Caco-2 (cell line): ENCODE measurements at regions not wholly inside any gene's neighbourhood (a gene's known extent, or its start where the extent isn't known, plus 50 kb on each side); places are given as distances from the start of the nearest gene placed in this dataset.

Experiments
- BruUV-seq: library from RNA; stranded (reverse); fragments of 400-500 nt; replicated peaks from 2 replicates; lab custom pipeline; 2021; lab: Mats Ljungman, UMichigan
- CTCF ChIA-PET: fragments of 300-600 bp; sonication (Branson Sonifier 250); formaldehyde crosslinking; loops from one replicate; lab custom pipeline; 2022; ENCODE audit warnings: antibody characterized with exemption; lab: Charles Lee
- POLR2A ChIA-PET: fragments of 300-600 bp; sonication (Branson Sonifier 250); formaldehyde crosslinking; loops from one replicate; lab custom pipeline; 2022; ENCODE audit warnings: antibody characterized with exemption; lab: Charles Lee
- DNase-seq, 2 experiments: peaks; one replicate each; pipeline versions ENCODE4 v3.0.0 to v3.0.0-alpha.2; 2020 to 2022
- H3K27me3 ChIP-seq: replicated peaks from 2 replicates; pipeline ENCODE4 v1.6.0; 2011; ENCODE audit warnings: low read length; ENCODE audit not compliant: control insufficient read depth, insufficient read depth
- H3K36me3 ChIP-seq: 2 replicates; pipeline ENCODE4 v1.5.1; 2011; ENCODE audit warnings: low read length; ENCODE audit not compliant: control insufficient read depth, insufficient read depth
- H3K4me1 ChIP-seq: fragments of 250-450 bp; sonication (Bioruptor Pico); 2 replicates; pipeline ENCODE4 v1.5.1; 2020; ENCODE audit warnings: mild to moderate bottlenecking
- H3K4me3 ChIP-seq: 2 replicates; pipeline ENCODE4 v1.5.1; 2011; ENCODE audit warnings: low read depth, mild to moderate bottlenecking, control low read depth, low read length
- H3K9me3 ChIP-seq: fragments of 250-450 bp; sonication (Bioruptor Pico); 2 replicates; pipeline ENCODE4 v1.5.1; 2020; ENCODE audit warnings: mild to moderate bottlenecking, moderate library complexity
- H3K27ac Mint-ChIP-seq: one replicate; pipeline ENCODE4 v1.8.0; 2022; ENCODE audit warnings: mixed read lengths; ENCODE audit not compliant: unreplicated experiment
- H3K27me3 Mint-ChIP-seq: one replicate; pipeline ENCODE4 v1.8.0; 2022; ENCODE audit warnings: mixed read lengths; ENCODE audit not compliant: insufficient read depth, unreplicated experiment
- H3K36me3 Mint-ChIP-seq: one replicate; pipeline ENCODE4 v1.8.0; 2022; ENCODE audit warnings: mild to moderate bottlenecking, mixed read lengths; ENCODE audit not compliant: insufficient read depth, unreplicated experiment
- H3K4me1 Mint-ChIP-seq: one replicate; pipeline ENCODE4 v1.8.0; 2022; ENCODE audit warnings: low read depth, mixed read lengths; ENCODE audit not compliant: unreplicated experiment
- H3K4me3 Mint-ChIP-seq: one replicate; pipeline ENCODE4 v1.8.0; 2022; ENCODE audit warnings: mild to moderate bottlenecking, moderate library complexity, mixed read lengths; ENCODE audit not compliant: unreplicated experiment
- H3K9me3 Mint-ChIP-seq: one replicate; pipeline ENCODE4 v1.8.0; 2022; ENCODE audit warnings: mixed read lengths; ENCODE audit not compliant: unreplicated experiment
- CTCF ChIP-seq, 2 experiments: fragments of 200-600 bp in 1 of 2; IDR thresholded peaks; 1 replicate in 1 of 2; 2 replicates in 1 of 2; pipeline versions ENCODE4 v1.5.1 to v1.8.0; 2011 to 2022; ENCODE audit warnings: antibody characterized with exemption in 1 of 2, control low read depth in 1 of 2, inconsistent platforms in 1 of 2, low read depth in 1 of 2, low read length in 1 of 2, mild to moderate bottlenecking in 1 of 2, moderate library complexity in 1 of 2; ENCODE audit not compliant: insufficient read depth in 1 of 2, severe bottlenecking in 1 of 2, unreplicated experiment in 1 of 2
- intact Hi-C: fragments of 100-400 bp; cut with micrococcal nuclease; formaldehyde crosslinking; loops from one replicate; pipeline ENCODE4 v1.10.0; 2022; ENCODE audit not compliant: unreplicated experiment

- DNase-seq = no peak
- CTCF ChIA-PET = no interaction called here
- Histone ChIP-seq H3K4me1 (no peaks in the 10 kb centered on the region), H3K4me3 (no peak overlapping the region), H3K36me3 (no peaks in the 10 kb centered on the region), H3K9me3 (no peaks in the 10 kb centered on the region), H3K27me3 (no peaks in the 10 kb centered on the region)
- Mint-ChIP-seq H3K4me3 (no peak overlapping the region), H3K36me3 (no peaks in the 10 kb centered on the region), H3K4me1 (no peaks in the 10 kb centered on the region), H3K9me3 (no peaks in the 10 kb centered on the region), H3K27ac (no peak overlapping the region), H3K27me3 (peaks cover 10% of the 10 kb centered on the region)
- POLR2A ChIA-PET = no interaction called here
- TF ChIP-seq CTCF (IDR thresholded peaks at IDR 0.05; ENCODE audit: insufficient read depth in 1 of 2, low read depth in 1 of 2, low read length in 1 of 2, severe bottlenecking in 1 of 2, unreplicated experiment in 1 of 2) = no peak
- intact Hi-C loops = no loop called here
- BruUV-seq = no TSS peak
Observed at GRCh38 chr18:24741965-24742724, 281.7 kb downstream of the HRH4 start.

GRCh38 chr18:24754583-24755253 lies 294.3 kb downstream of the HRH4 start:
- H3K4me3 Mint-ChIP-seq = no peak overlapping the region

GRCh38 chr18:24756385-24756784 lies 295.9 kb downstream of the HRH4 start:
- TF ChIP-seq CTCF (IDR thresholded peaks at IDR 0.05; ENCODE audit: insufficient read depth in 1 of 2, low read depth in 1 of 2, low read length in 1 of 2, severe bottlenecking in 1 of 2, unreplicated experiment in 1 of 2) = no peak
- ChIA-PET CTCF (no interaction called here), POLR2A (no interaction called here)
- intact Hi-C loops = no loop called here
- no peak for DNase-seq
- Histone ChIP-seq H3K4me3 (no peak overlapping the region), H3K36me3 (no peaks in the 10 kb centered on the region), H3K4me1 (no peaks in the 10 kb centered on the region), H3K27me3 (no peaks in the 10 kb centered on the region), H3K9me3 (no peaks in the 10 kb centered on the region)
- Mint-ChIP-seq H3K27me3 (peaks cover 2% of the 10 kb centered on the region), H3K4me1 (no peaks in the 10 kb centered on the region), H3K9me3 (no peaks in the 10 kb centered on the region), H3K27ac (no peak overlapping the region), H3K4me3 (no peak overlapping the region), H3K36me3 (no peaks in the 10 kb centered on the region)
- BruUV-seq = no TSS peak

More at GRCh38 chr18:24754583-24755253, 294.3 kb downstream of the HRH4 start:
- no peak for DNase-seq
- no peaks in the 10 kb centered on the region for H3K9me3 ChIP-seq
- ChIA-PET POLR2A (no interaction called here), CTCF (no interaction called here)
- no peak overlapping the region for H3K4me3 ChIP-seq
- Mint-ChIP-seq H3K9me3 (no peaks in the 10 kb centered on the region), H3K27me3 (no peaks in the 10 kb centered on the region), H3K36me3 (no peaks in the 10 kb centered on the region), H3K27ac (no peak overlapping the region), H3K4me1 (no peaks in the 10 kb centered on the region)
- intact Hi-C loops = no loop called here
- no TSS peak for BruUV-seq
- H3K36me3 ChIP-seq = no peaks in the 10 kb centered on the region
- H3K4me1 ChIP-seq = no peaks in the 10 kb centered on the region
- no peak for TF ChIP-seq CTCF (IDR thresholded peaks at IDR 0.05; ENCODE audit: insufficient read depth in 1 of 2, low read depth in 1 of 2, low read length in 1 of 2, severe bottlenecking in 1 of 2, unreplicated experiment in 1 of 2)
- no peaks in the 10 kb centered on the region for H3K27me3 ChIP-seq
